Right lung (tissue), 2 donors: ENCODE measurements at regions not wholly inside any gene's neighbourhood (a gene's known extent, or its start where the extent isn't known, plus 50 kb on each side); places are given as distances from the start of the nearest gene placed in this dataset.
A peak's percentile ranks its signal among the peaks of the same experiment; 100 is the strongest.

ENCODE experiments used
- DNase-seq, 2 donors: peaks; one replicate each; pipeline ENCODE4 v3.0.0-alpha.2; 2013

DNA sequence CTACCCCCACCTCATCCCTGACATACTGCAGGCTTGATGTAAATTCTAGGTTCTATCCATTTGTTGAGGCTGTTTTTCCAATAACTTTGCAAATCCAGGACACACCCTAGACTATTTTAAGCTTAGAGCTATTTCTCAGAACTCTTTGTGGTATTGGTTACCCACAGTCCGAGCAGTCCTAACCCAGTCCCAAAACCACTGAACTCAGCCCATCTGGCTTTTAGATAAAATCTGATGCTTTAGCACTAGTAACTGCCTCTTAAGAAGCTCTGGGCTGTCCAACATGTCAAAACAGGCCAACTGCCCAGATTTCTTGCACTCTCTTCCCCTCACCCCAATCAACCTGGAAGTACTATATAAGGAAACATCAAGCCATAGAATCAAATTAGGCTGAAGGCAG is 344.4 kb upstream of the CADM1 start:
- DNase-seq: no peak

GRCh38 chr11:115848080-115848479 is 343.9 kb upstream of the CADM1 start:
- DNase-seq: no peak

DNA sequence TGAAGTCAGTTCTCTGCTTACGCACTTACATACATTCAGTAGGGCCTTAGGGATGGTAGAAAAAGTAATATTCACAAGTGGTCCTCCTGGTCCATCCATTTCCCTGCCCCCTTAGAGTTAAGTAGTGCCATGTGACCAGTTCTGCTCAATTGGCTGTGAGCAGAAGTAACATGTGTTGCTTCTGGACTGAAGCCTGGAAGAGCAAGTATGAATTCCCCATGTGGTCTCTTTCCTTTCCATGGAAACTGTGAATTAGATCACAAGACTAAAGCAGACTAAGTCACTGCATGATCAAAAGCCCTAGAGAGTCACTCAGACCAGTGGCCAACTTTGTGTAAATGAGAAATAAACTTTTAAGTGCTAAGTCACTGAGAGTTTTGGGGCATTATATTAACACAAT is 341.7 kb upstream of the CADM1 start:
- no peak for DNase-seq

GRCh38 chr11:115843685-115844084 is 339.5 kb upstream of the CADM1 start:
- DNase-seq: no peak

DNA sequence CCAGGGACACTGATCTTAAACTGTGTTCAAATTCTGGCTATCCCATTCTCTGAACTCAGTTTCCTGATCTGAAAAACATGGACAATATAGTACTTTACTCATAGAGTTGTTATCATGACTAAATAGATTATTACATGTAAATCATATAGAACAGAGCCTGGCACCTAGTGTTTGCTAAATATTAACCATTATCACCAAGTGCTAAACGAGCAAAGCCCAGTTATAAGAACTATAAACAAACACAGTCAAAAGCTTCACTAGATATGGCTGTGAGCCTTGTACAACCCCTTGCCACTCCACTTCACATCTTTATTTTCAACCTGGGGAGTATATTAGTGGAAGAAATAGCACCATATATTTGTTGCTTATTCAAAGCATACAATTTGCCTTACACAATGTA is 338.9 kb upstream of the CADM1 start:
- DNase-seq: no peak

DNA sequence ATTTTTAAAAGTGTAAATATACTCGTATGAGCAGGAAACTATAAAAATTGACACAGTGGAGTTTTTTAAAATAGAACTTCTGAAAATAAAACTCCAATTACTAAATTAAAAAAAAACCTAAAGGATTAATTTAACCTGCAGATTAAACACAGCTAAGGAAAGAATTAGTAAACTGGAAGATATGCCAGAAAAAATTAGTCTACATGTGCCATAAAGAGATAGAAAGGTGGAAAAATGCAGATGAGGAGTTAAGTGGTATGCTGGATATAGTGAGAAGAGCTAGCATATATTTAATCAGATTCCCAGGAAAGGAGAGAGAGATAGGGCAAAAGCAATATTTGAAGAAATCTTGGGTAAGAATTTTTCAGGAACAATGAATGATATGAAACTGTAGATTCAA is 315.8 kb upstream of the CADM1 start:
- no peak for DNase-seq

GRCh38 chr11:115819014-115819413 is 314.8 kb upstream of the CADM1 start:
- no peak for DNase-seq

DNA sequence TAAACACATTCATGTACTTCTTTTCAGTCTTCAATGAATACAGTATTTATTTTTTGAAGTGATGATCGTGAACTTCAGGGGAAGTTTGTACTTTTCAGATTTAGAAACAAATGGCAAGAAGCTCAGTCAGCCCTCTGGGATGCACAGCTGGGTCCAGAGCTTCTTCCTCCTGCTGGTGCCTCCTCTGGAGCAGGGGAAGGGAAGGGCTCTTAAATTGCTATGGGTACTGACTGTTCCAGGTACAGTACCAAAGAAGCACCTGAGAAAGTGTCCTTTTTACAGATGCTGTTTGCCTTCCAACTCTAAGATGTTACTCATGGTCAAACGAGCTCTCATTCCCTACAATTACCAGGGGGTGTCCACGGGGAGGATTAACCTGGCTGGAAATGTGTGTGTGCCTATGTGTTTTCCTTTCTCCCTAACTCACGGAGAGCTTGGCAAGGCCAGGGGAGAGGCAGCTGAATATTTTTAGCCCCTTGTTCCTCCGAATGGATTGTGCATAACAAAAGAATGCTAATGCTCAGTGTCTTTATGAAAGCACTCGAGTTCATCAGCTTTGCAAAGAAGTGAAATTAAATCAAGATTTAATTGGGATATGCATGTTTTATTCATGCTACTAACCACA is 313.7 kb upstream of the CADM1 start:
- DNase-seq: no peak

- DNase-seq: no peak
Observed at GRCh38 chr11:115808351-115808940, 304.2 kb upstream of the CADM1 start.

DNA sequence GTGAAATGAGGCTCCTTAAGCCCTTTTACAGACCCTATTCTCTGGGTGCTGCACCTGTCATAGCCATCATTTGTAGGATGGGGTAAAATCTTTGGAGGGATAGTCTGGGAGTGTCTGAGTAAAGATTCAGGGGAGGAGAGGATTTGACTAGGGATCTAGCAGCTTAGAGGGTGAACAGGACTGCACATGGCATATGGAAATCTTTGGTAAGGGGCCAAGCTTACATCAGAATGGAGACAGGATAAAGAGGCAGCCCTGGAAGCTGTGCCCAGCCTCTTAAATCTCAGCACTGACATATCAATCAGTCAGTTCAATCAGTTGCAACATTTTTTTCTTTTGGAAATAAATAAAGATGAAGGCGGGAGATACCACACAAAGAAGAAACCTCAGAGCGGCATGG is 301.8 kb upstream of the CADM1 start:
- DNase-seq: no peak

GRCh38 chr11:115803073-115803740 is 299.0 kb upstream of the CADM1 start:
- no peak for DNase-seq

GRCh38 chr11:115802641-115803040 is 298.4 kb upstream of the CADM1 start:
- DNase-seq: no peak

GRCh38 chr11:115792903-115793302 is 288.7 kb upstream of the CADM1 start:
- DNase-seq: no peak

GRCh38 chr11:115787302-115787701 is 283.1 kb upstream of the CADM1 start:
- DNase-seq: no peak

GRCh38 chr11:115784796-115785521 is 280.7 kb upstream of the CADM1 start:
- peak; percentile 25 to 26 for DNase-seq

GRCh38 chr11:115780646-115781362 is 276.6 kb upstream of the CADM1 start:
- no peak for DNase-seq

GRCh38 chr11:115778928-115779650 is 274.9 kb upstream of the CADM1 start:
- DNase-seq: no peak

- DNase-seq: no peak
Observed at GRCh38 chr11:115776916-115777315, 272.7 kb upstream of the CADM1 start.

DNA sequence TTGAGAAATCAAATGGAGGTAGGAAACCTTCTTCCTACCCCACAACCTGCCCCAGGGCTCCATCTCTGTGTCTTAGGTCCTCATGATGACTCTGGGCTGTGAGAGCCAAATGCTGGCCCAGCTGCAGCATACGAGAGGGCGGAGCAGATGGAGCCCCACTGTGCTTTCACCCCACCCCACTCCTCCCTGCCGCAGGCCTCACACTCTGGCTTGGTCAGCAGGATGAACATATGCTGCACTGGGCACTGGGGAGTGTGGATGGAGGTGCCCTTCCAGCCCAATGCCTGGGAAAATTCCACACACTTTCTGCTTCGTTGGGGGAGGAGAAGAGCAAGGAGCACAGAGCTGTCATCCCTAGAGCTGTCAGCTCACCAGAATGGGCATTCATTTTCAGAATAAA is 271.6 kb upstream of the CADM1 start:
- DNase-seq: no peak

GRCh38 chr11:115774756-115775155 is 270.5 kb upstream of the CADM1 start:
- DNase-seq: no peak

GRCh38 chr11:115769891-115770290 is 265.7 kb upstream of the CADM1 start:
- DNase-seq: no peak

DNA sequence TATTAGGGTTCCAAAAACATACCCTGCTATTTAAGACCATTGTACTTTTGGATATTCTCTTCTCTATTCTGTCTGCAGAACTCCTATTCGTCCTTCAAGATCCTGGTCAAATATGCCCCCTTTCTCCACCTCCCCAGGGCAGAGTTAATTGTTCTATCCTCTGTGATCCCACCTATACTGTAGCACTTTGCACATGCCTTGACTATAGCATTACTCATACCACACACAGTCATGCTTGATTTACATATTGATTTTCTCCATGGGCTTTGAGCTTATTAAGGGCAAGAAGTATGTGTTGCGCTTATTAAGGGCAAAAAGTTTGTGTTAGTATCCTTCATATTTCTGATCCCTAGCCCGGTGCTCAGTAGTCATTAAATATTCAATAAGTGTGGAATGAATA is 263.7 kb upstream of the CADM1 start:
- no peak for DNase-seq
